GM10248 (cell line): ENCODE measurements at regions not wholly inside any gene's neighbourhood (a gene's known extent, or its start where the extent isn't known, plus 50 kb on each side); places are given as distances from the start of the nearest gene placed in this dataset.
"Not testable (repeated sequence)": the region's sequence is repeated elsewhere in the genome, so short reads cannot be mapped to it uniquely, and the experiment has no call there.

ENCODE experiments used
- CTCF ChIA-PET: fragments of 300-600 bp; sonication (Branson Sonifier 250); formaldehyde crosslinking; extraction: SDS; loops from one replicate; lab custom pipeline; 2021; ENCODE audit warnings: antibody characterized with exemption; lab: Yijun Ruan, JAX
- POLR2A ChIA-PET: fragments of 350-650 bp; sonication (Branson Sonifier 250); formaldehyde crosslinking; extraction: SDS; loops from one replicate; lab custom pipeline; 2020; ENCODE audit warnings: antibody characterized with exemption; lab: Yijun Ruan, JAX
- DNase-seq: peaks from one replicate; pipeline ENCODE4 v3.0.0; 2012; ENCODE audit errors: extremely low spot score
- TF ChIP-seq, protein P1 (sequence below): IDR thresholded peaks from 2 replicates; pipeline ENCODE4 v1.5.1; 2012; ENCODE audit warnings: mild to moderate bottlenecking, low read depth; ENCODE audit errors: extremely low read depth, missing control alignments, control extremely low read depth

DNA sequence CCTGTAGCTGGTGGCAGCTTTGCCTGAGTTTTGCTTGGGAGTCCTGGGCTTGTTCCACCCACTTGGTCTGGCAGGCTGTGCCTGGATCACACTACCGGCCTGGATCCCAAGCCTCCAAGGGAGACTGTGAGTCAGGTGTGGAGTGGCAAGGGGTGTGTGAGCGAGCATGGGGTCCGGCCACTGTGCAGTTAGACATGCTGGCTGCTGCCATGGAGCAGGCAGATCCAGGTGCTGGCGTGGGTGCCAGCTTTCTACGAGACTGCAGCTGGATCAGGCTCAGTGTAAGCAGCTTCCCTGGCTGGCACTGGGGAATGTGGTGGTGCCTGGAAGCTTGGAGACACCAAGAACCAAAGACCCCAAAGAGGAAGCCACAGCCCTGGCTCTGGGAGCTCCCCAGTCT, 102.0 kb upstream of the BNIP2 start:
- ChIA-PET CTCF (interaction anchor here (1.4 kb wide), 1 partner anchor 12 kb away, joined by 3 read pairs; no protein-coding TSS in a partner anchor), POLR2A (no interaction called here)
- DNase-seq, result no peak
- TF ChIP-seq, protein P1, sequence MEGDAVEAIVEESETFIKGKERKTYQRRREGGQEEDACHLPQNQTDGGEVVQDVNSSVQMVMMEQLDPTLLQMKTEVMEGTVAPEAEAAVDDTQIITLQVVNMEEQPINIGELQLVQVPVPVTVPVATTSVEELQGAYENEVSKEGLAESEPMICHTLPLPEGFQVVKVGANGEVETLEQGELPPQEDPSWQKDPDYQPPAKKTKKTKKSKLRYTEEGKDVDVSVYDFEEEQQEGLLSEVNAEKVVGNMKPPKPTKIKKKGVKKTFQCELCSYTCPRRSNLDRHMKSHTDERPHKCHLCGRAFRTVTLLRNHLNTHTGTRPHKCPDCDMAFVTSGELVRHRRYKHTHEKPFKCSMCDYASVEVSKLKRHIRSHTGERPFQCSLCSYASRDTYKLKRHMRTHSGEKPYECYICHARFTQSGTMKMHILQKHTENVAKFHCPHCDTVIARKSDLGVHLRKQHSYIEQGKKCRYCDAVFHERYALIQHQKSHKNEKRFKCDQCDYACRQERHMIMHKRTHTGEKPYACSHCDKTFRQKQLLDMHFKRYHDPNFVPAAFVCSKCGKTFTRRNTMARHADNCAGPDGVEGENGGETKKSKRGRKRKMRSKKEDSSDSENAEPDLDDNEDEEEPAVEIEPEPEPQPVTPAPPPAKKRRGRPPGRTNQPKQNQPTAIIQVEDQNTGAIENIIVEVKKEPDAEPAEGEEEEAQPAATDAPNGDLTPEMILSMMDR, result no peak

DNA sequence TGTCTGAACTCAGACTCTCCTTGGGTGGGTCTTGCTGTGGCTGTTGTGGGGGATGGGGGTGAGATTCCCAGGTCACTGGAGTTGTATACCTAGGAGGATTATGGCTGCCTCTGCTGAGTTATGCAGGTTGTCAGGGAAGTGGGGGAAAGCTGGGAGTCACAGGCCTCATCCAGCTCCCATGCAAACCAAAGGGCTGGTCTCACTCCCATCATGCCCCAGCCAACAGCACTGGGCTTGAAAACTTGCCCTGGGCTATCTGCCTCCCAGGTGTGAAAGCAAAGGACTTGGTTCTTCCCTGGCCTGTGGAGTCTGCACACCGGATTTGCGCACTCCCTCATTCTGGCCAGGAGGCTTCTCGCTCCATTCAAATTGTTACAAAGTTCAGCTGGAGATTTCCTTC, 97.3 kb upstream of the BNIP2 start:
- POLR2A ChIA-PET, DNase-seq, CTCF ChIA-PET: not testable (repeated sequence)

DNA sequence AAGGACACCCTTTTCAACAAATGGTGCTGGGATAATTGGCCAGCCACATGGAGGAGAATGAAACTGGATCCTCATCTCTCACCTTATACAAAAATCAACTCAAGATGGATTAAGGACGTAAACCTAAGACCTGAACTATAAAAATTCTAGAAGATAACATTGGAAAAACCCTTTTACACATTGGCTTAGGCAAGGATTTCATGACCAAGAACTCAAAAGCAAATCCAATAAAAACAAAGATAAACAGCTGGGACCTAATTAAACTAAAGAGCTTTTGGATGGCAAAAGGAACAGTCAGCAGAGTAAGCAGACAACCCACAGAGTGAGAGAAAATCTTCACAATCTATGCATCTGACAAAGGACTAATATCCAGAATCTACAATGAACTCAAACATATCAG, 96.9 kb upstream of the BNIP2 start:
- DNase-seq, CTCF ChIA-PET, POLR2A ChIA-PET: not testable (repeated sequence)

GRCh38 chr15:59783774-59784520, 94.8 kb upstream of the BNIP2 start:
- POLR2A ChIA-PET, CTCF ChIA-PET, DNase-seq: not testable (repeated sequence)

- ChIA-PET CTCF (interaction anchor here (1.2 kb wide), 1 partner anchor 12 kb away, joined by 3 read pairs; no protein-coding TSS in a partner anchor), POLR2A (no interaction called here)
- TF ChIP-seq, protein P1, result no peak
- no peak for DNase-seq
Measured at GRCh38 chr15:59779110-59779509, 90.0 kb upstream of the BNIP2 start.

DNA sequence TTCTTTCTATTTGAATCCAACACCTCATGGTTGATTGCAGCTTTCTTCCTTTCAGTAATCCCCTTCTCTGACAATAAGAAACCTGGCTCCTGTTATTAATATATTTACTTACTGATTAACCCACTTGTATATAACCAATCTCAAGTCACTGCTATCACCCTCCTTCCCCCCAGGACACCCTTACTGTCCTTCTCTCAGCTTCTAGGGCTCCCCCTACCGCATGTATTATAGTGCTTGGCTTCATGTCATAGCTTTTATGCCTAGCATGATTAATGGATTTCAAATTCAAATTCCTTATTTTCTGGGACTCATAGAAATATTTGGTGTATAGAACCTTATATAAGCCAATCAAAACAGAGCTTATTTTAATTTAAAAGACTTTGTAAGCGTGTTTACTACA, 75.7 kb upstream of the BNIP2 start:
- CTCF ChIA-PET, result interaction anchor here (0.9 to 1.7 kb wide), 4 partner anchors 10 to 44 kb away, joined by 3 to 4 read pairs (median 4); no protein-coding TSS in a partner anchor
- POLR2A ChIA-PET, result no interaction called here
- no peak for DNase-seq
- TF ChIP-seq, protein P1, result no peak

DNA sequence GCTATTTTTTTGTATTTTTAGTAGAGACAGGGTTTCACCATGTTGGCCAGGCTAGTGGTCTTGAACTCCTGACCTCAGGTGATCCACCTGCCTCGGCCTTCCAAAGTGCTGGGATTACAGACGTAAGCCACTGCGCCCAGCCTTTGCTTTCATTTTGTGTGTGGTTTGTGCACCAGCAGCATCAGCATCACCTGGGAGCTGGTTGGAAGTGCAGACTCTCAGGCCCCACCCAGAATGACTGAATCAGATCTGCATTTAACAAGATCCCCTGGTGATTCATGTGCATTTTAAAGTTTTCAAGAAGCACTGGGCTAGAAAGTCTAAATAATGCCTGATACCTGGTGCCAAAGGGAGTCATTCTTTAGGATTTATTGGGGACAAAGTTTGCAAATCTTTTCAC, 73.4 kb upstream of the BNIP2 start:
- ChIA-PET POLR2A (no interaction called here), CTCF (interaction anchor here (1.5 kb wide), 1 partner anchor 564 kb away, joined by 3 read pairs; no protein-coding TSS in a partner anchor)
- DNase-seq, result no peak
- TF ChIP-seq, protein P1, result no peak

DNA sequence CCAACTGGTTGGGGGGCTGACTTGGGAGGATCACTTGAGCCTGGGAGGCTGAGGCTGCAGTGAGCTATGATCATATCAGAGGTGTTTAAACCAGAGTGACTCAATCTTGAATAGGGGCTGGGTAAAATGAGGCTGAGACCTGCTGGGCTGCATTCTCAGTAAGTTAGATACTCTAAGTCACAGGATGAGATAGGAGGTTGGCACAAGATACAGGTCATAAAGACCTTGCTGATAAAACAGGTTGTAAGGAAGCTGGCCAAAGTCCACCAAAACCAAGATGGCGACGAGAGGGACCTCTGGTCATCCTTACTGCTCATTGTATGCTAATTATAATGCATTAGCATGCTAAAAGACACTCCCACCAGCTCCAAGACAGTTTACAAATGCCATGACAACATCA, 71.1 kb upstream of the BNIP2 start:
- DNase-seq, POLR2A ChIA-PET: not testable (repeated sequence)
- CTCF ChIA-PET, result interaction anchor here (1.6 kb wide), 1 partner anchor 14 kb away, joined by 3 read pairs; no protein-coding TSS in a partner anchor
